GM12891 (cell line): ENCODE measurements at regions not wholly inside any gene's neighbourhood (a gene's known extent, or its start where the extent isn't known, plus 50 kb on each side); places are given as distances from the start of the nearest gene placed in this dataset.

Experiments
- PAX5 ChIP-seq: IDR thresholded peaks from 2 replicates; pipeline ENCODE4 v1.6.1; 2011; ENCODE audit warnings: low read length, moderate library complexity, mild to moderate bottlenecking; ENCODE audit not compliant: insufficient read depth, severe bottlenecking
- POLR2A ChIP-seq: IDR thresholded peaks from 2 replicates; pipeline ENCODE4 v1.6.1; 2011; ENCODE audit warnings: low read depth, low read length, control low read depth
- POLR2AphosphoS5 ChIP-seq: IDR thresholded peaks from 2 replicates; pipeline ENCODE4 v1.6.1; 2011; ENCODE audit warnings: low read depth, low read length, control low read depth
- POU2F2 ChIP-seq: IDR thresholded peaks from 2 replicates; pipeline ENCODE4 v1.6.1; 2011; ENCODE audit warnings: low read depth, mild to moderate bottlenecking, control low read depth, low read length, moderate library complexity
- SPI1 ChIP-seq: IDR thresholded peaks from 2 replicates; pipeline ENCODE4 v1.6.1; 2011; ENCODE audit warnings: low read depth, low read length, control low read depth
- TAF1 ChIP-seq: IDR thresholded peaks from 2 replicates; pipeline ENCODE4 v1.6.1; 2011; ENCODE audit warnings: low read depth, low read length, control low read depth

- no peak for TF ChIP-seq POLR2A
- TF ChIP-seq POLR2AphosphoS5, result no peak
- no peak for TF ChIP-seq TAF1
- no peak for TF ChIP-seq PAX5
- TF ChIP-seq POU2F2, result no peak
- TF ChIP-seq SPI1, result no peak
Observed at GRCh38 chr9:87086221-87086818, 139.0 kb upstream of the GAS1 start.
